ENCODE measurements at regions not wholly inside any gene's neighbourhood (a gene's known extent, or its start where the extent isn't known, plus 50 kb on each side); places are given as distances from the start of the nearest gene placed in this dataset.

DNA sequence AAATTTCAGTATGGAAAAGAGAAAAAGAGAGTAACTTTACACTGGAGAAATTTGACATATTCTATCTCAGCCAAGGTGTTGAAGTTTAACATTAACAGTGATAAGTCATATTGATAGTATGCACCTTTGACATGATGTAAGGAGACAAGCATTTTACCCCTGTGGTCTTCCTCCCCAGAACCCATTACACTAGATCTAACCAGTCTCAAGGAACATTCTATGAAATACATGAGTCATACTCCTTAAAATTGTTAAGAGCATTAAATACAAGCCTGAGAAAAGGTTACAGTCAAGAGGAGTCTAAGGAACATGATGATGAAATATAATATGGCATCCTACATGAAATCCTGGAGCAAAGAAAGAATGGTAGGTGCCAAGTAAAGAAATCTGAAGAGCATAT, 1151.3 kb upstream of the IGFBP7 start:
- no peak overlapping the region for H3K27ac ChIP-seq (ENCODE audit: insufficient read depth, low read depth, low read length)
- CTCF ChIA-PET, result no interaction called here
- DNase-seq (ENCODE audit: low read depth, low spot score) (no peak), FAIRE-seq (no peak)
- no peaks in the 10 kb centered on the region for H3K27me3 ChIP-seq (ENCODE audit: control insufficient read depth in 2 of 2, insufficient read depth in 2 of 2, low read length in 2 of 2)
- H3K9ac ChIP-seq (replicated peaks; ENCODE audit: extremely low read depth, insufficient read depth, low read length), result no peak overlapping the region
- dilution Hi-C loops (cut with MboI; ENCODE audit: extremely low pct_ligation_motif_present, low sequenced_read_pairs), result no loop called here
- H3K79me2 ChIP-seq (ENCODE audit: control insufficient read depth, insufficient read depth, low read length), result no peaks in the 10 kb centered on the region
- intact Hi-C loops (cut with micrococcal nuclease), result no loop called here
- no peaks in the 10 kb centered on the region for H4K20me1 ChIP-seq (replicated peaks; ENCODE audit: control insufficient read depth, extremely low read depth, insufficient read depth, low read length)
- TF ChIP-seq MYC (IDR thresholded peaks at IDR 0.05; ENCODE audit: low read depth, low read length) (no peak), GATA2 (IDR thresholded peaks at IDR 0.05; ENCODE audit: insufficient read depth, insufficient read length, low read depth, low read length) (no peak), CTCF (IDR thresholded peaks at IDR 0.05; ENCODE audit: extremely low read depth in 1 of 2, insufficient read depth in 1 of 2, low read depth in 1 of 2, low read length in 2 of 2) (no peak), EZH2 (IDR thresholded peaks at IDR 0.05; ENCODE audit: borderline replicate concordance, low read depth, low read length, severe bottlenecking) (no peak), POLR2AphosphoS5 (IDR thresholded peaks at IDR 0.05; ENCODE audit: insufficient read depth, low read depth, low read length) (no peak), JUN (IDR thresholded peaks at IDR 0.05; ENCODE audit: borderline replicate concordance, insufficient read depth, insufficient read length, low read depth) (no peak), POLR2A (IDR thresholded peaks at IDR 0.05; ENCODE audit: low read depth, low read length) (no peak), MAX (IDR thresholded peaks at IDR 0.05; ENCODE audit: insufficient read depth, insufficient read length) (no peak), FOS (IDR thresholded peaks at IDR 0.05; ENCODE audit: borderline replicate concordance, insufficient read depth, low read length) (no peak)
- H2AFZ ChIP-seq (ENCODE audit: low read depth, low read length), result no peak overlapping the region
- H3K4me3 ChIP-seq (replicated peaks in 1 of 3; ENCODE audit: insufficient read depth in 1 of 3, low read depth in 1 of 3, low read length in 3 of 3), result no peak overlapping the region
- no peak overlapping the region for H3K4me2 ChIP-seq (ENCODE audit: insufficient read depth, low read length)
- no peaks in the 10 kb centered on the region for H3K9me3 ChIP-seq (replicated peaks; ENCODE audit: control insufficient read depth, insufficient read depth, low read length)
- H3K9me1 ChIP-seq (replicated peaks; ENCODE audit: control insufficient read depth, extremely low read depth, insufficient read depth, low read length), result no peaks in the 10 kb centered on the region
- H3K36me3 ChIP-seq (ENCODE audit: control insufficient read depth in 2 of 2, extremely low read depth in 1 of 2, insufficient read depth in 2 of 2, low read length in 2 of 2), result no peaks in the 10 kb centered on the region
- POLR2A ChIA-PET, result no interaction called here
- no TSS peak for BruUV-seq (replicated peaks)
- no peaks in the 10 kb centered on the region for H3K4me1 ChIP-seq (ENCODE audit: control insufficient read depth, extremely low read depth, insufficient read depth, low read length)

All from endothelial cell of umbilical vein (primary cell).